ENCODE measurements at regions not wholly inside any gene's neighbourhood (a gene's known extent, or its start where the extent isn't known, plus 50 kb on each side); places are given as distances from the start of the nearest gene placed in this dataset.

DNA sequence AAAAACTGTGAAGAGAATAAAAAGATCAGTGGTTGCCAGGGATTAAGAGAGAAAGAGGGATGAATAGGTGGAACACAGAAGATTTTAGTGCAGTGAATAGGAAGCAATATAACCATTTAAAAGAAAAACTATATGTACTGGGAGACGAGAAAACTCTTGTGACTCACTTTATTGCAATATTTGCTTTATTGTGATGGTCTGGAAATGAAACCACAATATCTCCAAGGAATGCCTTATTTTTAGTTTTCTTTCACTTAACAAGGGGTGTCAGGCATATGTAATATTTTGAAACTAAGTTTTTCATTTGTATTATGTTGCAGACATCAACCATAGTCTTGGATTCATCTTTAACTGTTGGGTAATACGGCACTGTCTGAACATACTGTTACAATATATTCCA is 1308.2 kb downstream of the PCDH9 start:
- TF ChIP-seq CTCF (IDR thresholded peaks at IDR 0.05; ENCODE audit: extremely low read depth, missing control alignments), result no peak
- DNase-seq (ENCODE audit: low spot score), result no peak

- no peak for DNase-seq (ENCODE audit: low spot score)
- no peak for TF ChIP-seq CTCF (IDR thresholded peaks at IDR 0.05; ENCODE audit: extremely low read depth, missing control alignments)
Observed at GRCh38 chr13:65917731-65918130, 1312.4 kb downstream of the PCDH9 start.

DNA sequence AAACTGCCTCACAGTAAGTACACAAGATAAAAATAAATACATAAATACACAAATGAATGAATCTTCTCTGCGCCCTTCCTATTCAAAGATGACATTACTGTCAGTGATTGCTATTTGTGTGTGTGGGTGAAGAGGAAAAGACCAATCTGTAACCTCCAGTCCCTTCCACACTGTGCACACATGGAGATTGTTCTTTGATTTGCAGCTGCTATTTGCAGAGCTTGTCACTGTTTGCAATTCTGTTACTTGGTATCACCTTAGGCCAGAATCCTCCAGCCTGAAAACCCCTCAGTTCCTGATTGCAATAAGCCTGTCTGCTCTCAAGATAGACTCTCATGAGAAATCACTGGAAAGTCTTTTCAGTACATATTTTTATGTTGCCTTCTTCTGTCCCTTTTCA is 1314.9 kb downstream of the PCDH9 start:
- no peak for TF ChIP-seq CTCF (IDR thresholded peaks at IDR 0.05; ENCODE audit: extremely low read depth, missing control alignments)

GRCh38 chr13:65914716-65915115 is 1315.4 kb downstream of the PCDH9 start:
- no peak for TF ChIP-seq CTCF (IDR thresholded peaks at IDR 0.05; ENCODE audit: extremely low read depth, missing control alignments)
- DNase-seq (ENCODE audit: low spot score), result no peak

More for the DNA sequence above, 1314.9 kb downstream of the PCDH9 start:
- DNase-seq (ENCODE audit: low spot score), result no peak

DNA sequence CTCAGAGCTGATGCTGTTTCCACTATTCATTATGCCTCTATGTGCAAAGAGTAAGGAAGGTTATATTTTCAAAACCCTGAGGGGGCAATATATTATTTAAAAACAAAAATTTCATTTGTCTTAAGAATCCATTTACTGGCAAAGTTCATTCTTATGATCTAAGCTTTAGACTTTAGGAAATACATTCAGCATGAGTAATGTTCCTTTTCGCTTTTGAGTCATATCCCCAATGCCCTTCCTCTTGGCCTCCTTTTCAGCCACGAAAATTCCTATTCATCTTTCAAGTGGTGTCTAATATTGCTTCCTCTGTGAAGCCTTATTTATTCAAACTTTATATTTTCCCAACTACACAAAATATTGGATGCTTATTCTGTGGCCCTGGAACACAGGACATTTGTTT is 1317.0 kb downstream of the PCDH9 start:
- no peak for TF ChIP-seq CTCF (IDR thresholded peaks at IDR 0.05; ENCODE audit: extremely low read depth, missing control alignments)
- no peak for DNase-seq (ENCODE audit: low spot score)

GRCh38 chr13:65912516-65912915 is 1317.6 kb downstream of the PCDH9 start:
- TF ChIP-seq CTCF (IDR thresholded peaks at IDR 0.05; ENCODE audit: extremely low read depth, missing control alignments), result no peak
- DNase-seq (ENCODE audit: low spot score), result no peak

DNA sequence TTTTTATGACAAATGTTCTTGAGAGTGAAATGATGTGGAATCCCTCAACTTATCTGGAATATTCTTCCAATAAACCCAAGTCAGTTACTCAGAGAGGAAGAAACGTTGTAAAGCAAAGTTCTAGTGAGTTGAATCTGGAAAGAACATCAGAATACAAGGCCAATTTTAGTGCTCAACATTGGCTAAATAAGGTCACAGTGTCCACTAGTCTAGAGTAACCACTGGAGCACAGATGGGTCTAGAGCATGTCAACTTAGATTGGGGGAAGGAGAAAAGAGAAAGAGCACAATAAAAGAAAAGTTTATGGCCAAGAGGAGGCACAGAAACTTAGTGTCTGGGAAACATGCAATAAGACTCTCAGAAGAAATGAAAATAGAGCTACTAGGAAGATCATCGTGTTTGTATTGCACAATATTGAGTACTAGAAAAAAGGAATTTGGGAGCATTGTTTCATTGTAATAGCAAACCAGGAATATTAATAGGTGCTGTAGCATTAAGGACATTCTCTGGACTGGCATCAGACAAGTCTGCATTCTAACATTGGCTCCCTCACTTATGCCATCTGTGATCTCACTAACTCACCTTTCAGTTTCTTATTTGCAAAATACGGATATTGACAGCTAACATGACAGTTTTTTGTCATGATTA is 1318.5 kb downstream of the PCDH9 start:
- DNase-seq (ENCODE audit: low spot score), result no peak
- no peak for TF ChIP-seq CTCF (IDR thresholded peaks at IDR 0.05; ENCODE audit: extremely low read depth, missing control alignments)
